GM12865 (cell line): ENCODE measurements at regions not wholly inside any gene's neighbourhood (a gene's known extent, or its start where the extent isn't known, plus 50 kb on each side); places are given as distances from the start of the nearest gene placed in this dataset.

Experiments
- DNase-seq: peaks from one replicate; pipeline ENCODE4 v3.0.0; 2010; ENCODE audit warnings: low read depth
- H3K4me3 ChIP-seq: 2 replicates; pipeline ENCODE4 v1.5.1; 2011; ENCODE audit warnings: mild to moderate bottlenecking, low read depth, low read length, control low read depth
- CTCF ChIP-seq: IDR thresholded peaks from 2 replicates; pipeline ENCODE4 v1.5.1; 2011; ENCODE audit warnings: low read length, control low read depth, low read depth, inconsistent platforms; ENCODE audit not compliant: insufficient read depth; ENCODE audit errors: missing control alignments

- no peak overlapping the region for H3K4me3 ChIP-seq
- TF ChIP-seq CTCF: no peak
- peak; percentile 2 for DNase-seq
Measured at GRCh38 chr2:117702098-117702497, 112.4 kb upstream of the DDX18 start.

DNA sequence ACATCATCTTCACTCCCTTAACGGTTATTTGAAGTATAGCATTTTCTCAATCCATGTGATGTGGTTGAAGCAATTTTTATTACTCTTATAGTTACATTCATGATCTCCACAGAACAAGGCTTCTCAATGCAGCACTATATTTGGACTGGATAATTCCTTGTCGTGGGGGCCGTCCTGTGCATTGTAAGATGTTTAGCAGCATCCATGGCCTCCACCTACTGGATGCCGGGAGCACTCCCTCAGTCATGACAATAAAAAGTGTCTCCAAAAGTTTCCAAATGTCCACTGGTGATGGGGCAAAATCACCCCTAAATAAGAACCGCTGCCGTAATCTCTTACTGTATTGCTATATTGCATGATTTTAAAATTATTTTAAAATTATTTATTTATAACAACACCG, 110.6 kb upstream of the DDX18 start:
- TF ChIP-seq CTCF: no peak
- DNase-seq: no peak

GRCh38 chr2:117704818-117705217, 109.7 kb upstream of the DDX18 start:
- no peak overlapping the region for H3K4me3 ChIP-seq
- DNase-seq: no peak
- TF ChIP-seq CTCF: no peak

More for the DNA sequence above, 110.6 kb upstream of the DDX18 start:
- H3K4me3 ChIP-seq: no peak overlapping the region

DNA sequence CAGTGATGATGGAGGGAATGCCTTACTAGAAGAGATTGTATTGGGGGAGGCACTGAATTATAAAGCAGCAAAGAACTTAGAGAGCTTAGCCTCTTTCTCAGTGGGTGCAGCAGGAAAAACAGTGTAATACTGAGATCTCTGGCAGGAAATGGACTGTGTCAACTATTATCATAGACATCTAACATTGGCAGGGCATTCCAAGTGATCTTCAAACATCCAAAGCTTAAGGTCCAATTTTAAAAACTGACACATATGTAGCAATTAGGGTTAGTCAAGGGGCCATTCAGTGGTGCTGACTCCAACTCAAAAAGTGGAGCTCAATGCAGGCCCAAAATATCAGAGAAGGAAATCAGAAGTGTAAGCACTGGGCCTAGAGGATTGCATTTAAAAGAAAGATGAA, 106.6 kb upstream of the DDX18 start:
- DNase-seq: no peak
- TF ChIP-seq CTCF: no peak
- no peak overlapping the region for H3K4me3 ChIP-seq

DNA sequence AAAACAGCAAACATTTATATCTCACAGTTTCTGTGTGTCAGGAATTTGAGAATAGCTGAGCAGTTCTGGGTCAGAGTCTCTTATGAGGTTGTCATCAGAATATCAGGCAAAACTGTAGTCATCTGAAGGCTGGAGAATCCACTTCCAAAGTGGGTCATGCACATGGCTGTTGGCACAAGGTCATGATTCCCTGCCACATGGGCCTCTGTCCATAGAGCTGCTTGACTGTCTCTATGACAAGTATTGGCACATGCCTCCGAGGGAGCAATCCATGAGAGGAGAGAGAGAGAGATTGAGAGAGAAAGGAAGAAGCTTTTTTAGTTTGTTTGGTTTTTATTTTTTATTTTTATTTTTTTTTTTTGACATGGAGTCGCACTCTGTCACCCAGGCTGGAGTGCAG, 101.8 kb upstream of the DDX18 start:
- H3K4me3 ChIP-seq: no peak overlapping the region
- no peak for TF ChIP-seq CTCF
- no peak for DNase-seq

GRCh38 chr2:117714110-117714509, 100.4 kb upstream of the DDX18 start:
- DNase-seq: no peak
- H3K4me3 ChIP-seq: no peak overlapping the region
- no peak for TF ChIP-seq CTCF

- DNase-seq: no peak
- no peak overlapping the region for H3K4me3 ChIP-seq
- TF ChIP-seq CTCF: no peak
Measured at GRCh38 chr2:117714745-117715417, 99.6 kb upstream of the DDX18 start.
